Tibial nerve (tissue), 4 donors: ENCODE measurements at regions not wholly inside any gene's neighbourhood (a gene's known extent, or its start where the extent isn't known, plus 50 kb on each side); places are given as distances from the start of the nearest gene placed in this dataset.

Source experiments
- EP300 ChIP-seq, 2 donors: sonication (generic); formaldehyde crosslinking; IDR thresholded peaks; one replicate each; pipeline ENCODE4 v1.6.1; 2017; ENCODE audit warnings: antibody characterized with exemption in 2 of 2, mild to moderate bottlenecking in 1 of 2
- TF ChIP-seq, protein P1 (sequence below), 5 experiments: fragments of 200-600 bp in 3 of 5; fragments of 450-650 bp in 2 of 5; sonication (generic) in 3 of 5; IDR thresholded peaks; one replicate each; pipeline ENCODE4 v1.5.1; 2016 to 2019; ENCODE audit warnings: antibody characterized with exemption in 5 of 5, mild to moderate bottlenecking in 3 of 5, moderate library complexity in 2 of 5

DNA sequence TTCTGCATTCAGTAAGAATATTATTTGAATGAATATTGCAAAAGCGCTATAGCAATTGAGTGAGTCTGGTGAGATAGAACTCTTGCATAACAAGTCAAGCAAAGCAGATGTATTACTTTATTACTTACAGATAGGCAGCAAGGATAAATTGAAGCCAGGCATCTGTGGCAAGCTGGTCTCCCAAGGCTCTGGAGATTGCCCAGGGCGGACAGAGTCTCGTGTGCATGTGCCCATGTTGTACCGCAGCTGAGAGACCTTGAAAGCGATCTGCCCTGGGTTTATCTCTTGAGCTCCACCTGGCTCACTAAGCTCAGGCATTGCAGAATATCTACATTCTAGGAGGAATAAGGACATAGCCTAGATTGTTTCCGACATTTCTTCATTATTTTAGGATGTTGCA lies 591.6 kb downstream of the ISL1 start:
- TF ChIP-seq, protein P1, sequence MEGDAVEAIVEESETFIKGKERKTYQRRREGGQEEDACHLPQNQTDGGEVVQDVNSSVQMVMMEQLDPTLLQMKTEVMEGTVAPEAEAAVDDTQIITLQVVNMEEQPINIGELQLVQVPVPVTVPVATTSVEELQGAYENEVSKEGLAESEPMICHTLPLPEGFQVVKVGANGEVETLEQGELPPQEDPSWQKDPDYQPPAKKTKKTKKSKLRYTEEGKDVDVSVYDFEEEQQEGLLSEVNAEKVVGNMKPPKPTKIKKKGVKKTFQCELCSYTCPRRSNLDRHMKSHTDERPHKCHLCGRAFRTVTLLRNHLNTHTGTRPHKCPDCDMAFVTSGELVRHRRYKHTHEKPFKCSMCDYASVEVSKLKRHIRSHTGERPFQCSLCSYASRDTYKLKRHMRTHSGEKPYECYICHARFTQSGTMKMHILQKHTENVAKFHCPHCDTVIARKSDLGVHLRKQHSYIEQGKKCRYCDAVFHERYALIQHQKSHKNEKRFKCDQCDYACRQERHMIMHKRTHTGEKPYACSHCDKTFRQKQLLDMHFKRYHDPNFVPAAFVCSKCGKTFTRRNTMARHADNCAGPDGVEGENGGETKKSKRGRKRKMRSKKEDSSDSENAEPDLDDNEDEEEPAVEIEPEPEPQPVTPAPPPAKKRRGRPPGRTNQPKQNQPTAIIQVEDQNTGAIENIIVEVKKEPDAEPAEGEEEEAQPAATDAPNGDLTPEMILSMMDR (IDR thresholded peaks at IDR 0.05), result no peak
- TF ChIP-seq EP300 (IDR thresholded peaks at IDR 0.05), result no peak
